MG63 (cell line): ENCODE measurements at regions not wholly inside any gene's neighbourhood (a gene's known extent, or its start where the extent isn't known, plus 50 kb on each side); places are given as distances from the start of the nearest gene placed in this dataset.
A peak's percentile ranks its signal among the peaks of the same experiment; 100 is the strongest.

Source experiments
- DNase-seq: peaks from one replicate; pipeline ENCODE4 v3.0.0-alpha.2; 2020
- H3K27me3 ChIP-seq: fragments of 250-450 bp; sonication (Bioruptor Pico); 2 replicates; pipeline ENCODE4 v1.5.1; 2020; ENCODE audit warnings: mild to moderate bottlenecking, moderate library complexity
- H3K36me3 ChIP-seq: fragments of 250-450 bp; sonication (Bioruptor Pico); 2 replicates; pipeline ENCODE4 v1.5.1; 2020; ENCODE audit warnings: mild to moderate bottlenecking, moderate library complexity
- H3K4me3 ChIP-seq: fragments of 250-450 bp; sonication (Bioruptor Pico); 2 replicates; pipeline ENCODE4 v1.5.1; 2020; ENCODE audit warnings: mild to moderate bottlenecking, moderate library complexity
- H3K9me3 ChIP-seq: fragments of 250-450 bp; sonication (Bioruptor Pico); 2 replicates; pipeline ENCODE4 v1.5.1; 2020; ENCODE audit warnings: mild to moderate bottlenecking, moderate library complexity

DNA sequence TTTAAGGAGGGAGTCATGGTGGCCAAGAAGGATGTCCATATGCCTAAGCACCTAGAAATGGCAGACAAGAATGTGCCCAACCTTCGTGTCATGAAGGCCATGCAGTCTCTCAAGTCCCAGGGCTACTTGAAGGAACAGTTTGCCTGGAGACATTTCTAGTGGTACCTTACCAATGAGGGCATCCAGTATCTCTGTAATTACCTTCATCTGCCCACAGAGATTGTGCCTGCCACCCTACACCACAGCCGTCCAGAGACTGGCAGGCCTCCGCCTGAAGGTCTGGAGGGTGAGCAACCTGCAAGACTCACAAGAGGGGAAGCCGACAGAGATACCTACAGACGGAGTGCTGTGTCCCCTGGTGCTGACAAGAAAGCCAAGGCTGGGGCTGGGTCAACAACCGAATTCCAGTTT is 115.0 kb downstream of the HFE start:
- no peaks in the 10 kb centered on the region for H3K9me3 ChIP-seq
- no peaks in the 10 kb centered on the region for H3K36me3 ChIP-seq
- no peak for DNase-seq
- no peaks in the 10 kb centered on the region for H3K27me3 ChIP-seq
- H3K4me3 ChIP-seq, result no peak overlapping the region

DNA sequence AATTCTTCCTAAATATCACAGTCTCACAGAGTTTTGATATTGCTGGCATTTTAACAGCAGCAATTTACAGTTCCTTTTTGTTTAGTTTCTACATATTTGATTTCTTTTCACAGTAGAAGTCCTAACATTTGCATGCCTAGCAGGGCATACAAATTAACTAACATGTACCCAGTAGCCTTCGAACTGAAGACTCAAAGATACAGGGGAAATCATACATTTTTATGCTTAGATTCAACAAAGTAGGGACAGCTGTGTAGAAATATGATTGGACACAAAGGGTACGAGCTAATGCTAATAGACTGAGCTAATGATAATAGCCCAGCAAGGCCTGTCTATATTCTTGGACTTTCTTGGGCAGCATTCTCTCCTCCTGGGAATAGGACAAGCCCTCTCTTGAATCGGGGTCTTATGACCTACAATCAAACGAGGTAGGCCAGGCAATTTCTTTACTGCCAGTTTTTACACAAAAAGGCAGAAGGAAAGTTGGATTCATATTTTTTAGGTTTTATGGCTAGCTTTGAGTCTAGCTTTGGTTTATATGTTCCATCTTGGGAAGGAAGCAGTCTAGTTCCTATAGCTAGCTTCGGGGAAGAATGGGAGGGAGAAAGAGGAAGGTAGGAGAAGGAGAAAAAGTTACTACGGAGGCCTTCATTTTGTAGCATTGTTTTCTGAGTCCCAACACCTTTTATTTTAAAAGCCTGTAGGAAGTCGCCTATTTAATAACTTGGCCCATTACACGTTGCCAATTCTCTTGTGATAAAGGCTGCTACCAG is 115.8 kb downstream of the HFE start:
- Histone ChIP-seq H3K4me3 (no peak overlapping the region), H3K27me3 (no peaks in the 10 kb centered on the region), H3K36me3 (no peaks in the 10 kb centered on the region), H3K9me3 (no peaks in the 10 kb centered on the region)
- no peak for DNase-seq

DNA sequence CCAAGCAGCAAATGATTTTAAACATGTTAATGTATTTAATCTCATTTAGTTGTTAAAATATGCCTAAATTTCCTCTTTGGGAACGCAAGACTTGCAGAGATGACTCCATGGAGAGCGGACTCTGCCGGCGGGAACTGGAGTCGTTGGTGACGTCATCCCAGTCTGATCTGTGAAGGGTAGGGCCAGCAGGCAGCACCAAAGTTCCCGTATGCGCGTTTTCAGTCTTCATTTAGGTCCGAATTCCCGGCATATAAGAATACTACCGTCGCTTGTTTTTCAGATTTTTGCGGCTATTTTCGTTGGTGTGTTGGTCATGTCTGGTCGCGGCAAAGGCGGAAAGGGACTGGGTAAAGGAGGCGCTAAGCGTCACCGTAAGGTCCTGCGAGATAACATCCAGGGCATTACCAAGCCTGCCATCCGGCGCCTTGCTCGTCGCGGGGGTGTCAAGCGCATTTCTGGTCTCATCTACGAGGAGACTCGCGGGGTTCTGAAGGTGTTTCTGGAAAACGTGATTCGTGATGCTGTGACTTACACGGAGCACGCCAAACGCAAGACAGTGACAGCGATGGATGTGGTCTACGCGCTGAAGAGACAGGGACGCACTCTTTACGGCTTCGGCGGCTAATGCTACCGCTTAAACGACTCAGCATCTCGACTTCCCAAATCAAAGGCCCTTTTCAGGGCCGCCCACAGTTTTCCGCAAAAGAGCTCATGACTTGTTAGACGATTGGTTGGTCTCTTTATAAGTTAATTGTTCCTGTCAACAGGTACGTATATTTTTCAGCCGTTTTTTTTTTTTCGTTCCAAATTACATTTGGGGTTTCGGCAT is 117.3 kb downstream of the HFE start:
- Histone ChIP-seq H3K36me3 (no peaks in the 10 kb centered on the region), H3K9me3 (no peaks in the 10 kb centered on the region), H3K27me3 (no peaks in the 10 kb centered on the region), H3K4me3 (peak overlapping the region; percentile 65)
- DNase-seq, result peak; percentile 93

DNA sequence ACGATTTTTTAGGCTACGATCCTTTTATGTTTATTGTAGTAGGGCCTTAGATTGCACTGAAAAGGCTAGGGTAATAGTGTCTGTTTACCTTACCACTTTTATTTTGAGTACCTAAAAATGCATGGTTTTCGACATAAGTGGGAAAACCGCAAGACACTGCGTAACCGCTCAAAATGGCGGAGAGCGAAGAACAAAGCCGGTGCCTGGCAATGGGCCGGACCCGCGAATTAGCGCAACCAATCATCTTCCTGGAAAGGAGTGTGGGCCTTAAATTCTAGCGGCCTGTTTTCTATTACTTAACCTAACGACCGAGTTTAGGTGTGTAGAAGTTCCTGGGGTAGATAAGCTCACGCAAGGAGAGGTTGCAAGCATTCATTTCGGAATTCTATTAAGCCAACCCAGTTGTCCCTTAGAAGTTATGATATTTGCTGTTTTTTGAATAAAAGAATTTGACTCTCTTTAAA is 118.0 kb downstream of the HFE start:
- peak; percentile 80 for DNase-seq
- no peaks in the 10 kb centered on the region for H3K36me3 ChIP-seq
- H3K9me3 ChIP-seq, result no peaks in the 10 kb centered on the region
- no peaks in the 10 kb centered on the region for H3K27me3 ChIP-seq
- H3K4me3 ChIP-seq, result peak overlapping the region; percentile 65

DNA sequence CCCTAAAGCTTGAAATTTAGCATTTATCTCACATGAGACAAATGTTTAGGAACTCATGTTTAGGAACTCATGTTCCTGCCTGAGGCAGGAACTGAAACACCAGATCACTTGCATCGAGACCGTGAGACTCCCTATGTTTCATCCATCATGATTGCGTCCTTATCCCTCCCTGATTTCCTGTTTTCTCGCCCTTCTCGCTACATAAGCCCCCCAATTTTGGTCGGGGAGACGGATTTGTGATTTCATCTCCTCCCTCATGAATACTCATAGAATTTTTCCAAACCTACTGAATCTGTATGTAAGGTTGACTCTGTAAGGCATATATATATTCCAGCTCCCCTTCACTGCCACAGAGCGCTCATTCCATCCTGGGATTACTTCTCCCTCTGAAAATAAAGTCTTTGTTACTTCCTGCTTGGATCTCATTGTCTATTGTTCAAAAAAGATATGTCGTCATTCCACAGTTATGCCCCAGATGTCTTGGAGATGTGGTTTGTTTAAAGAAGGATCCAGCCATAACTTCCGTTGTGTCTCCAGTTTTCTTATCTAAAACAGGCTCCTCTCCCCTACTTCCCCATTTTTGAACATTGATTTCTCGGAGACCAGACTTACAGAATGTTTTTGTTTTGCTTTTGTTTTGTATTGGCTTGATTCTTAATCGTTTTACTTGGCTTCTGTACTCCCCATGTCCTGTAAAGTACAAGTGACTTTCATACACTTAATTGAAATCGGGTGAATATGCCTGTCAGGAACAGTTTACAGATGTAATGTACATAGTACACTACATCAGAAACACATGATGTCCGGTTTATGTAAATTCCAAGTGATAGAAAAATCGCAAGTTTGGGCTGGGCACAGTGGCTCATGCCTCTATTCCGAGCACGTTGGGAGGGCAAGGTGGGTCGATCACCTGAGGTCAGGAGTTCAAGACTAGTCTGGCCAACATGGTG is 118.7 kb downstream of the HFE start:
- Histone ChIP-seq H3K9me3 (no peaks in the 10 kb centered on the region), H3K4me3 (peak overlapping the region; percentile 65), H3K27me3 (no peaks in the 10 kb centered on the region), H3K36me3 (no peaks in the 10 kb centered on the region)
- no peak for DNase-seq

DNA sequence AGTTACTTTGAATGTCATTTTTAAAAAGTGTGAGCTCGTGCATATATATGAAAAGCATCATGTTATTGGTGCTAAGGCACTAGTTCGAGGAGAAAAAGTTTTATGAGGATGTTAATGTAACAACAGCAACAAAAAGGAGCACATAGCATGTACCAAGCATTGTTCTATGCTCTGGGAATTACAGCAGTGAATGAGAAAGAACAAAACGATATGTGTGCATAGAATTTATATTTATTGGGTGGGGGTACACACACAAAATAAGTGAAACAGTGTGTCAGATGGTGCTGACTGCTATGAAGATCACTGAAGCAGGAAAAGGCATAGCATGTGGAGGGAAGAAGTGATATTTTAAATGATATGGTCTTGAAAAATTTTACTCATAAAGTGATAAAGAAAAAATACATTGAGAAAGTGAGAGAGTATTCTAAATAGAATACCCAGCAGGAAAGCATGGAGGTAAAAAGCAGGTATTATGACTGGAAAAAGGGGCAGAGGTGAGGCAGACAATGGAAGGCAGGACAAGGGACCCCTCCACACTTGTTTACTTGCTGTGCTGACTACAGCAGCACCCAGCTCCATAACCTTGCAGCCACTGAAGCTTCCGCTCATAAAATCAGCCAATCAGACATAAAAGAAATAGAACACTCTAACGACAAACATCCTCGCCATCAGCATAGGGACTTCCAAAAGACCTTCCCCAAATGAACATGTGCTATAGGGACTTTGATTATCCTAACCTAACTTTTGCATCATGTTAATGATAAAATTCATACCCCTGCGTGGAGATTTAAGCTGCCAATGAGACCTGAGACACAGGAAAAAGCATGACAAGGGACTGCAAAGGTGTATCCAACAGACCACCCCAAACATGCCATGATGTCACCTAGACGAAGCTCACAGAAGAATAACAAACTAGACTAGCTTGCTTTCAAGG is 119.9 kb downstream of the HFE start:
- Histone ChIP-seq H3K4me3 (peak overlapping the region; percentile 65; the same call in 1 of the 2 replicates), H3K9me3 (no peaks in the 10 kb centered on the region), H3K36me3 (no peaks in the 10 kb centered on the region), H3K27me3 (no peaks in the 10 kb centered on the region)
- DNase-seq, result no peak

DNA sequence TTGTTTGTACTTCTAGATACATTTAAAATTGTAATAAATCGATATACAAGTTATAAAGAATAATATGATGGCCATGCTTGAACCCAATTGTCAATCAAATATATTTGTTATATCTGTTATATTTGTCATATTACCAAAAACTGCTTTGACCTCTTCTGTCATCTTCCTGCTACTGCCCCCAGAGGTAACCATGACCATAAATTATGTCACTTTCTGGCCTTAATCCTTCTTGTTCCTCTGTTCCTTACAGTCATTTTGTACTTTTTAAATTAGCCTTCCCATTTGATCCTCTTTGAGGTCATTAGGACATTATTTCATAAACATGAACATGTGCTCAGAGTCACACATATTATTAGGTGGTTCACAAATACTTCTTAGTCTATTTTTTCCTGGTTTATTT is 124.7 kb downstream of the HFE start:
- Histone ChIP-seq H3K27me3 (no peaks in the 10 kb centered on the region), H3K9me3 (no peaks in the 10 kb centered on the region), H3K36me3 (no peaks in the 10 kb centered on the region), H3K4me3 (no peak overlapping the region)
- no peak for DNase-seq

DNA sequence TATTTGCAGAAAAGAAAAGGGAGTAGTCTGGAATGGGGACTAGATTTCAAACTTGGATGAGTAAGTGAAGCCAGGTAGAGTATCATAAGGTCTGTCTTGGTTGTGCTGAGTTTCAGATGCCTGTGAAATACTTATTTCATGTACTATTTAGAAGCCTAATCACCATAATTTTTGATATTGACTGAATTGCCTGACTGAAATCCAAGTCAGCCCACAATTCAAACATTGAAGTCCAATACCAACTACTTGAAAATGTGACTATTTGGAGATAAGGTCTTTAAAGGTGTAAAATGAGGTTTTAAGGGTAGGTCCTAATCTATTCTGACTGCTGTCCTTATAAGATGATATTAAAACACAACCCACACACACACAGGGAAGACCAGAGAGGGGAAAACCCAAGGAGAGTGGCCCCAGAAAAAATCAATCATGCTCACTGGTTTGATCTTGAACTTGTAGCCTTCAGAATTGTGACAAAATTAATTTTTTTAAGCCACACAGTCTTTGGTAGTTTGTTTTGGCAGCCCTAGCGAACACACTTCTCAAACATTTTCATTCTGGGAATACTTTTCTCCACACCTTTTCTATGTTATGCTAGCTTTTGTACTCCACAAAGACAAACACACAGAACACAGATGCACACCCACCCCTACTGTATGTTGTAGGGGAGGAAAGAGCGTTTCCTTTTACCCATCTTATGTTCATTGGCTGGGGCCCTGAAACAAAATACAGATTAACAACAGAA is 126.3 kb downstream of the HFE start:
- H3K36me3 ChIP-seq, result no peaks in the 10 kb centered on the region
- H3K27me3 ChIP-seq, result no peaks in the 10 kb centered on the region
- H3K9me3 ChIP-seq, result no peaks in the 10 kb centered on the region
- DNase-seq, result no peak
- H3K4me3 ChIP-seq, result no peak overlapping the region

DNA sequence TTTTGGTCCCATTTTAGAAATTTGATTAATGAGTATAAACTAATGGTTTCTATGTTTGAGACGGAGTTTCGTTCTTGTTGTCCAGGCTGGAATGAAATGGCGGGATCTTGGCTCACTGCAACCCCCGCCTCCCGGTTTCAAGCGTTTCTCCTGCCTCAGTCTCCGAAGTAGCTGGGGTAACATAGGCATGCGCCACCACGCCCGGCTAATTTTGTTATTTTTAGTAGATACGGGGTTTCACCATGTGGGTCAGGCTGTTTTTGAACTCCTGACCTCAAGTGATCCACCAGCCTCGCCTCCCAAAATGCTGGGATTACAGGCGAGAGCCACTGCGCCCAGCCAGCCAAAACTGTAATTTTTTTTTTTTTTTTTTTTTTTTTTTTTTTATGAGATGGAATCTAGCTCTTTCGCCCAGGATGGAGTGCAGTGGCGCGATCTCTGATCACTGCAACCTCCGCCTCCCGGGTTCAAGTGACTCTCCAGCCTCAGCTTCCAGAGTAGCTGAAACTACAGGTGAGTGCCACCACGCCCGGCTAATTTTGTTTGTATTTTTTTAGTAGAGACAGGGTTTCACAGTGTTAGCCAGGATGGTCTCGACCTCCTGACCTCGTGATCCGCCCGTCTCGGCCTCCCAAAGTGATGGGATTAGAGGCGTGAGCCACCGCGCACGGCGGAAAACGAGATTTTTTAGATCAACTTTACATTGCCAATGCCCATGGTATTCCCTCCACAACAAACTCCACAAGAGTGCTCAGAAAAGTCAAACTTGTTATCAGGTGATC is 127.8 kb downstream of the HFE start:
- no peaks in the 10 kb centered on the region for H3K36me3 ChIP-seq
- H3K9me3 ChIP-seq, result no peaks in the 10 kb centered on the region
- H3K4me3 ChIP-seq, result peak overlapping the region; percentile 39
- H3K27me3 ChIP-seq, result no peaks in the 10 kb centered on the region
- DNase-seq, result no peak

DNA sequence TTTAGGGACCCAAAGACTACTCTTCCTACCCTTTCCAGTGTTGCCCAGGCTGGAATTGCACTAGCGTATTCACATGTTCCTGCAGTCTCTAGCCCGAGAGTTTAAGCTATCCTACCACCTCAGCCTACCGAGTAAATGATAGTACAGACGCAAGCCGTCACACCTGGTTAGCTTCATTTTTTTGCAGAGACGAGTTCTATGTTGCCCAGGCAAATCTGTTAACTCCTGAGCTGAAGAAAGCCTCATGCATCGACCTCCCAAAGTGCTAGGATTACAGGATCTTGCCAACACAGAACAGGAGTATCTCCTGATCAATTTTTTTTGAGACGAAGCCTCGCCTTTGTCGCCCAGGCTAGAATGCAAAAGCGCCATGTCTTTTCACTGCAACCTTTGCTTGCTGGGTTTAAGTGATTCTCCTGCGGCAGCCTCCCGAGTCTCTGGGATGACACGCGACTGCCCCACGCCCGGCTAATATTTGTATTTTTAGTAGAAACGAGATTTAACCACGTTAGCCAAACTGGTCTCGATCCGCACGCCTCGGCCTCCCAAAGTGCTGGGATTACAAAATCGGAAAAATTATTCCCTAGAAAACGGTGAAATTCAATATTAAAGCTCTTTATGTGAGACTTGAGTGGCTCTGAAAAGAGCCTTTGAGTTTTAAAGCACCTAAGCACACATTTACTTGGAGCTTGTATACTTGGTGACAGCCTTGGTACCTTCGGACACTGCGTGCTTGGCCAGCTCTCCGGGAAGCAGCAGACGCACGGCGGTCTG is 128.5 kb downstream of the HFE start:
- H3K27me3 ChIP-seq, result no peaks in the 10 kb centered on the region
- peak overlapping the region; percentile 39 for H3K4me3 ChIP-seq
- H3K36me3 ChIP-seq, result no peaks in the 10 kb centered on the region
- no peaks in the 10 kb centered on the region for H3K9me3 ChIP-seq
- no peak for DNase-seq

DNA sequence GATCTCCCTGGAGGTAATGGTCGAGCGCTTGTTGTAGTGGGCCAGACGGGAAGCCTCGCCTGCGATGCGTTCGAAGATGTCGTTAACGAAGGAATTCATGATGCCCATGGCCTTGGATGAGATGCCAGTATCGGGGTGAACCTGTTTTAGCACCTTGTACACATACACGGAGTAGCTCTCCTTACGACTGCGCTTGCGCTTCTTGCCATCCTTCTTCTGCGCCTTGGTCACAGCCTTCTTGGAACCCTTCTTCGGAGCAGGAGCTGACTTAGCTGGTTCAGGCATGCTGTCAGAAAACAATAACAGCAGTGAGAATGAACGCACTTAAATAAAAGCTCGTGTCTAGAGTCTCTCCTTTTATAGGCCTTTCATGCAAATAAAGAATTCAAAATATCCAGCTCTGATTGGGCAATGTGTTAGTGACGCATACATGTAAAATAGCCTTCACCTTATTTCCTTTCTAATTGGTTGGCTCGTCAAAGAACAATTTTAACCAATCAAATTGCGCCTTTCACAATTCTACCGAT is 129.2 kb downstream of the HFE start:
- H3K36me3 ChIP-seq, result no peaks in the 10 kb centered on the region
- peak overlapping the region; percentile 51 for H3K4me3 ChIP-seq
- H3K27me3 ChIP-seq, result no peaks in the 10 kb centered on the region
- peak; percentile 82 for DNase-seq
- H3K9me3 ChIP-seq, result no peaks in the 10 kb centered on the region

DNA sequence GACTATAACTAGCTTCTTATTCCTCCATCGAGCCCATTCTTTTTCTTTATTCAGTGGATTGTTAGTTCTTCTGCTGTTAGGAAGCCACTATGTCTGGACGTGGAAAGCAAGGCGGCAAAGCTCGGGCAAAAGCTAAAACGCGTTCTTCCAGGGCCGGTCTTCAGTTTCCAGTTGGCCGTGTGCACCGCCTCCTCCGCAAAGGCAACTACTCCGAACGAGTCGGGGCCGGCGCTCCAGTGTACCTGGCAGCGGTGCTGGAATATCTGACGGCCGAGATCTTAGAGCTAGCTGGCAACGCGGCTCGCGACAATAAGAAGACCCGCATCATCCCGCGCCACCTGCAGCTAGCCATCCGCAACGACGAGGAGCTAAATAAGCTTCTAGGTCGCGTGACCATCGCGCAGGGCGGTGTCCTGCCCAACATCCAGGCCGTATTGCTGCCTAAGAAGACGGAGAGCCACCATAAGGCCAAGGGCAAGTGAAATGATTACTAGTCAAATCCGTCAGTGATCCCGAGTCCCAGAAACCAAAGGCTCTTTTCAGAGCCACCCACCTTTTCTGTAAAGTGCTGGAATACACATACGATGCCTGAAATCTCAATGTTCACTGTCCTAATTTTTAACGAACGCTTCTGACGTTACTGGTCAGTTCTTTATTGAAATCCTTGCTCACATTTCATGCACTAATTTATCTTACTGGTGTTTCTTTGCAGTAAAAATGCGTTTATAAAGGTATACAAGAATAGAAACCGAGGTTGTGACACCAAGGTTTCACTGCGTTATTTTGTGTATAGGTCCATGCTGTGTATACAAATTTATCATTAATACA is 129.9 kb downstream of the HFE start:
- no peaks in the 10 kb centered on the region for H3K9me3 ChIP-seq
- H3K36me3 ChIP-seq, result no peaks in the 10 kb centered on the region
- peak; percentile 88 for DNase-seq
- peak overlapping the region; percentile 51 for H3K4me3 ChIP-seq
- no peaks in the 10 kb centered on the region for H3K27me3 ChIP-seq

DNA sequence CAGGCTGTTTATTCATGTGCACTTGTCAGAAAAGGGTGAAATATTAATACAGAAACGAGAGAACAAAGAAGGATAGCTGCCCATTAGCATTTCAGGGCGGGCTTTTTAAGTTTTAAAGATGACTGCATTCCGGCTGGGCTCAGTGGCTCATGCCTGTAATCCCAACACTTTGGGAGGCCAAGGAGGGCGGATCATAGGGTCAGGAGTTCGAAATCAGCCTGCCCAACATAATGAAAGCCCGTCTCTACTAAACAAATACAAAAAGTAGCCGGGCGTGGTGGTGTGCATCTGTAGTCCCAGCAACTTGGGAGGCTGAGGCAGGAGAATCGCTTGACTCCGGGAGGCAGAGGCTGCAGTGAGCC is 130.5 kb downstream of the HFE start:
- no peaks in the 10 kb centered on the region for H3K9me3 ChIP-seq
- no peaks in the 10 kb centered on the region for H3K27me3 ChIP-seq
- DNase-seq, result peak; percentile 50
- H3K36me3 ChIP-seq, result no peaks in the 10 kb centered on the region
- peak overlapping the region; percentile 51 for H3K4me3 ChIP-seq
